ENCODE measurements at regions not wholly inside any gene's neighbourhood (a gene's known extent, or its start where the extent isn't known, plus 50 kb on each side); places are given as distances from the start of the nearest gene placed in this dataset.

GRCh38 chr11:126147208-126148111 lies 64.0 kb downstream of the RPUSD4 start:
- TF ChIP-seq CTCF (IDR thresholded peaks at IDR 0.05) (no peak), ZFX (IDR thresholded peaks at IDR 0.05; ENCODE audit: borderline replicate concordance) (no peak)
